NCI-H2081 (cell line): ENCODE measurements at regions not wholly inside any gene's neighbourhood (a gene's known extent, or its start where the extent isn't known, plus 50 kb on each side); places are given as distances from the start of the nearest gene placed in this dataset.
"Not testable (repeated sequence)": the region's sequence is repeated elsewhere in the genome, so short reads cannot be mapped to it uniquely, and the experiment has no call there.

Source experiments
- DNase-seq, 2 experiments: peaks; one replicate each; lab custom pipeline; 2025; lab: John Stamatoyannopoulos, UW

DNA sequence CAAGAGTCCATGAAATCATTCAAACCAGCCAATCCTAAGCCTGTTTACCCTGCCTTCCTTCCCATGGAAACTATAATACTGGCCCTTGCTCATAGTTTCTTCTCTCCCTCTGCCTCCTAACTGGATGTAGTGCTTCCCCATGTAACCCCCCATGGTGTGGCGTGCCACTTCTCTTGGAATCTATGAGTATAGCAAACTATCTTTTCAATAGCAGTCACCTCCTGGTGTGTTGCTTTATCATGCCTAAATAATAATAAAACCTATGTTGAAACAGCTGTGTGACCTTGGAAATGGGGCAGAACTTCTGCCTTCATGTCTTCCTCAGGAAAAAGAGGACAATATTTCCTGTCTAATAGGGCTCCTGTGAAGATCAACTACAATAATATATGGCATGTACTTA lies 234.8 kb upstream of the EDNRA start:
- DNase-seq, result no peak

DNA sequence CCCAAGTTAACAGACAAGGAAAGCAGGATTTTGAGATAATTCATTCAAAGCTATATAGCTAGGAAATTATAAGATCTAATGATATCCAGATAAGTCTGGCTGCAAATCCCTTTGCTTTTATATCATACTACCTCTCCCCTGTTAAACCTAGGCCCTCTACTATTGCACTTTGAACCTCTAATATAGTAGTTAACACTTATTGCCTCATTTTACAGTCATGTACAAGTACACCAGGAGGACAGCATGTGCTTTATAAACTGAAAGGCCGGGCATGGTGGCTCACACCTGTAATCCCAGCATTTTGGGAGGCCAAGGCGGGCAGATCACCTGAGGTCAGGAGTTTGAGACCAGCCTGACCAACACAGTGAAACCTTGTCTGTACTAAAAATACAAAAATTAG lies 234.4 kb upstream of the EDNRA start:
- not testable (repeated sequence) for DNase-seq

- DNase-seq, result no peak
These were observed 233.3 kb upstream of the EDNRA start for GRCh38 chr4:147247579-147247978.

- no peak for DNase-seq
These were observed 230.8 kb upstream of the EDNRA start for GRCh38 chr4:147250062-147250461.

DNA sequence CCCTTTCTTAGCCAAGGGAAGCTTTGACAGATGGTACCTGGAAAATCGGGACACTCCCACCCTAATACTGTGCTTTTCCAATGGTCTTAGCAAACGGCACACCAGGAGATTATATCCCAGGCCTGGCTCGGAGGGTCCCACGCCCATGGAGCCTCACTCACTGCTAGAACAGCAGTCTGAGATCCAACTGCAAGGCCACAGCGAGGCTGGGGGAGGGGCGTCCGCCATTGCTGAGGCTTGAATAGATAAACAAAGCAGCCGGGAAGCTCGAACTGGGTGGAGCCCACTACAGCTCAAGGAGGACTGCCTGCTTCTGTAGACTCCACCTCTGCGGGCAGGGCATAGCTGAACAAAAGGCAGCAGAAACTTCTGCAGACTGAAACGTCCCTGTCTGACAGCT lies 225.6 kb upstream of the EDNRA start:
- not testable (repeated sequence) for DNase-seq

- DNase-seq, result not testable (repeated sequence)
These were observed 221.6 kb upstream of the EDNRA start for GRCh38 chr4:147259271-147259670.

DNA sequence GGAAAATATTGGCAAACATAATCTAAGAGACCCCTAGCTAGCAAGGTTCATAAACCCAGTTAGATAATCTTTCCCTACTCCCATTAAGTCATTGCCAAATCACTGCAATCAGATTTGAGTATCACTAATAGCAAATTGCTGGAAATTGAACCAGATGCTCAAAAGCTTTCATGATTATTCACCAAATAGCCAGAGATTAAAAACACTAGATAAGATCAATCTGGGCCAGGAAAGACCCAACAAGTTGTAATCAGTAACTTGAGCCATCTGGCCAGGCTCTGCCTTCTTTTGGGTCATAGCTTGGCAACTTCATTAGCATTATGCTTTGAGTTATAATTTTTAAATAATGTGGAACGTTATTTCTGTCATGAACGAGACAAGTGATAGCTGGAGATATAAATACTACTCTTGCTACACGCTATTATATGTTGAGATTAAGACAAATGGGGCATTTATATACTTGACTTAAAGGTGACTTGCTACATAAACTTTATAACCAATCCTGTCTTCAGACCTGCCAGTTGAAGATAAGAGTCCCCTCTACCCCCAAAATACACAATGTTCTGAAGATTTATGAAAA lies 196.6 kb upstream of the EDNRA start:
- no peak for DNase-seq

DNA sequence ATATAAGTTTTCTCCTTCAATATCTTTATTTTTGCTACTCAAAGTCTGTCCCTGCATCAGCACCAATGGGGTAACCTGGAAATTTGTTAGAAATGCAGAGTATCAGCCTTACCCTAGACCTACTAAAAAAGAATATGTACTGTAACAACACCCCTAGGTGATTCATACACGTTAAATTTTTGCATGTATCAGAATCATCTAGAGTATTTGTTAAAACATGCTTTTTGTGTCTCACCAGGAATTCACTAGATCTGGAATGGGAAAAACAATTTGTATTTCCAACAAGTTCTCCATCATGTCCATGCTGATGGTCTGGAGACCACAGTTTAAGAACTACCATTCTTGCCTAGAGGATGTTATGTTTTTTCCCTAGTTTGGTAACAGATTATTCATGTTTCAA lies 196.0 kb upstream of the EDNRA start:
- no peak for DNase-seq

DNA sequence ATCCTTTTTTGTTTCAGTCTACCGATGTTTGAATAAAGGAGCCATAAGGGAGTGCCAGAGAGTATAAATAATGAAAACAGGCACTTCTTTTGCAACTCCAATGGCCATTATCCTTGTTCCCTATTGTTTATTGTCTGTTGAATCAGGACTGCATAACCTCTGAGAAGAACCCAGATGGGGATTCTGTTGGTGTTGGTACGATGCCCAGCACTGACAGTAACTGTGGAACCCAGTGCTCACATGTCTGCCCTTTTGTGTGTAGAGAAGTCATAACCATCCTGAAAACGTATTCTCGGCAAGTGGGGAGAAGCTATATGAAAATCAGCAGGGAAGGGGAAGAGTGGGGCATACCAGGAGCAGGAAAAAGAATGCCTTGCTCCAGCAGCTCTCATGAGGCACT lies 195.1 kb upstream of the EDNRA start:
- DNase-seq, result no peak

- no peak for DNase-seq
These were observed 193.9 kb upstream of the EDNRA start for GRCh38 chr4:147286846-147287587.

DNA sequence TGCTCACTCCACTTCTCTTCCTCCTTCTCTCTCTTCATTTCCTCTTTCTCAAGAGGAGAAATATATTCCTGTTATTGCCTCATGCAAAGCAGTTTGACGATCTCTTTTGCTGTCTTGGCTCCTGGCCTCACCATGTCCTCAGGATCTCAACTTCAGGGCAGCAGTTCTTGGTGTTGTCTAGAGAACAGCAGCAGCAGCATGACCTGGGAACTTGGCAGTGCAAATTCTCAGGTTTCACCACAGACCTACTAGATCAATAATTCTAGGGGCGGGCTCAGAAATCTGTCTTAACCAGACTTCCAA lies 193.4 kb upstream of the EDNRA start:
- DNase-seq, result no peak

DNA sequence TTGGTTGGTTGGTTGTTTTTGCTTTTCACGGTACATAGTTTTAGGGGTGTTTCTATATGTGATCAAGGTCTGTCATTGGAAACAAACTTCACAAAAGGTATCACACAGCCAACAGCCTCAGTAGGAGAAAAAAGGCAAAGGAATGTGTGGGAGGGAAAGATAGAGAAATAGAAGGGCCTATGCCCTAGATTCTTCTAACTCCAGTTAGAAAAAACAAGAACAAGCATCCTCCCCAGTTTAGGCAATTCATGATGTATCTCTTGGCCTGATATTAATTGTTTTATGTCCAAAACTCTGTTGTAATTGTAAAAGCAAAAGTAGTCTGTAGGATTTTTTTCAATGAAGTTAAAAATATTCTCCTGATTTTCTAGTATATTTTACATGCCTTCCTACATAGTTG lies 192.4 kb upstream of the EDNRA start:
- no peak for DNase-seq

- no peak for DNase-seq
These were observed 191.7 kb upstream of the EDNRA start for GRCh38 chr4:147289181-147289580.

DNA sequence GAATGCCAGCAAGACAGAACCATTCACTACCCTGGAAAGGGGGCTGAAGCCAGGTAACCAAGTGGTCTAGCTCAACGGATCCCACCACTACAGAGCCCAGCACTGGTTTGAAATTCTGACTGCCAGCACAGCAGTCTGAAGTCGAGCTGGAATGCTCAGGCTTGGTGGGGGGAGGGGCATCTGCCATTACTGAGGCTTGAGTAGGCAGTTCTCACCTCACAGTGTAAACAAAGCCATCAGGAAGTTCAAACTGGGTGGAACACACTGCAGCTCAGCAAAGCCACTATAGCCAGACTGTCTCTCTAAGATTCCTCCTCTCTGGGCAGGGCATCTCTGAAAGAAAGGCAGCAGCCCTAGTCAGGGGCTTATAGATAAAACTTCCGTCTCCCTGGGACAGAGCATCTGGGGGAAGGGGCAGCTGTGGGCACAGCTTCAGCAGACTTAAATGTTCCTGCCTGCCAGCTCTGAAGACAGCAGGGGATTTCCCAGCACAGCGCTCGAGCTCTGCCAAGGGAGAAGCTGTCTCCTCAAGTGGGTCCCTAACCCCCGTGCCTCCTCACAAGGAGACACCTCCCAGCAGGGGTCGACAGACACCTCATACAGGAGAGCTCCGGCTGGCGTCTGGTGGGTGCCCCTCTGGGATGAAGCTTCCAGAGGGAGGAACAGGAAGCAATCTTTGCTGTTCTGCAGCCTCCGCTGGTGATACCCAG lies 188.1 kb upstream of the EDNRA start:
- not testable (repeated sequence) for DNase-seq

- DNase-seq, result not testable (repeated sequence)
These were observed 187.6 kb upstream of the EDNRA start for GRCh38 chr4:147293314-147293677.

DNA sequence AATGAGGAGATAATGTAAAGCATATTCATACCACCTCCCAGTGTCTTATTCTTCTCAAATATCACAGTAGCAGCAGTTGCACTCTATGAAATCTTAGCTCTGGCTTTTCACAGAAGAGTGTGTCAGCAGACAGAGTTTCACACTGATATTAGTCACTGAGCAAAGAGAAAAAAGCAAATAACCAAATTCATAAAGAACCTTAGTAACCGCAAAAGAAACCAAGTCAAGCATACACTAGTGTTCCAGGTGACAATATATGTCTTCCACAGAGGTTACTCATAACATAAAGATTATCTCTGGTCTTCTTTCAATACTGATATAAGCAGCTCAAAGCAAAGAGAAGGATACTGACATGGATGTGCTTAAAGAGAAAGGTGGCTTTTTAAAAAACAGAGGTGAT lies 181.7 kb upstream of the EDNRA start:
- DNase-seq, result no peak

- DNase-seq, result no peak
These were observed 177.6 kb upstream of the EDNRA start for GRCh38 chr4:147303174-147303872.

DNA sequence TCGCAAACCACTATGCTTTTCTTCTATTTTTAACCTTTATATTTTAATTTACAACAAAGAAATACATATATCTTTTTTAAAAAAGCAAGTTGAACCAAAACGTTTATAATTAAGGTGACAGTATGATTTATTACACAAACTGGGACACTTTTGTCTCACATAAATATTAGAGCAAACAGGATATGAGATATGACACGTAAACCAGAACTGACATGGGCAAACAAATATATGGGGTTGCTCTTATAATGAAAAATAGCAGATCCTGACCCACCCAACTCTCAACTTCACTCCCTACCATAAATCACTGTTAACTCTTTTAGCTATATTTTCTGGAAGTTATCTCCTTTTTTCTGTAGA lies 177.0 kb upstream of the EDNRA start:
- DNase-seq, result no peak

DNA sequence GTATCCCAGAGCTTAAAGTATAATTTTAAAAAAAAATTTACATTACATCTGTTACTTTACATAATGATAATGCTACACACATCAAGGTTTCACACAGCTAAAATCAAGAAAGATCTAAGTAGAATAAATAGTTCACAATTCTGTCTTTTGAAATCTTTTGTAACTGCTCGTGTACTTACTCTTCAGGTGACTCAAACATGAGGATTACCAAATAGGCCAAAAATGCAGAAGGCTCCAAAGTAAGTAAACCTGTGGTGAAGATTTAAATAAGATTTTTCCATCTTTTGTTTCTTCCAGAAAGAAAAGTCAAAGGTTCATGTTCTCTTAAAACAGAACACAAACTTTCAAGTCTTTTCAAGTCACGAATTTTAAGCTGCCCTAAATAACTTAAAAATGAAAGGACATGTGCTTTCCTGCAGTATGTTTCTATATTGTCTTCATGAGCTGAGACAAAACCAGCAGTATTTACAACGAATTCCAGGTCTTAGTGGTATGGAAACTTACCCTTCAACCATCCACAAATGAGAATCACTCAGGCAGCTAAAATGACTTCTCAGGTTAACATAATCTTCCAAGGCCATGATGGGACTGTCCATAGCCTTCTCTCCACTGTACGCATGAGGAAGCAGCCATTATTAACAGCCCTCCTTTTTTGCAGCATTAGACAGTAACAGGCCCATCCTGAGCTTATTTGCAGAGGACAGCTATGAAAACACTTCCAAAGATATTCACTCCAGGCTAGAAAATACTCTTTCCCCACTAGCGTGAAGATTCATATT lies 172.8 kb upstream of the EDNRA start:
- DNase-seq, result no peak

DNA sequence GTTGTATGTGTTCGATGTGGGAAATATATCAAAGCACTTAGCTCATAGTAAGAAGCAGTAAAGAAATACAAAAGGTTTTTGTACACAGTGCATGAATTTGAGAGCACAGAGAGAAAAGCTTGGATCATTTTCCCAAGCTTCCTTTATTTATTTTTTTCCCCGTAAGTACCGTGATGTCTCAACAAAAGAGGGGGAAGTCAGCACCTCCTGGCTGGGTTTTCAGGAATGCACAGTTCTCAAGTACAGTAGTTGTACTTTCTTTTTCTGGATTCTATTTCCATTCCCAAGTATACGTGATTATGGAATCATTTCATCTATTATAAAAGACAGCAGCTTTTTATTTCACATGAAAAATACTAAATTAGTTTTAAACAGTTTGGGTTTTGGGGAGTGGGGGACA lies 171.5 kb upstream of the EDNRA start:
- DNase-seq, result no peak

DNA sequence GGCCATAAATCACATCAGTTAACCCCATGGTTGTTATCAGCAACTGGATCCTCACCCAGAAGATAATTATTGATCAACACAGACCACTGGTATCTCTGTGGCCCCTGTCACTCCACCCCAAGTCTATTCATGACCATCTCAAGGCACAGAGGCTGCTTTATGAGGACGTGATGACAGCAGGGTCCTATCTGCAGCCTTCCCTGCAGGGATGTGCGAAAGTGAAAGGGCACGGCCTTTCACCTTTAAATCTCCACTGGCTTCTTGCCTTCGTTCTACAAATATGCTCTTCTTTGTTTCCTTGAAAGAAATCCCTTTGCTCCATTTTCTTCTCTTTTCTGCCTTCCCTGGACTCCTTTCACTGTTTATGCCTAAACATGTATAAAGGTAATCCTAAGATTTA lies 170.6 kb upstream of the EDNRA start:
- DNase-seq, result no peak

DNA sequence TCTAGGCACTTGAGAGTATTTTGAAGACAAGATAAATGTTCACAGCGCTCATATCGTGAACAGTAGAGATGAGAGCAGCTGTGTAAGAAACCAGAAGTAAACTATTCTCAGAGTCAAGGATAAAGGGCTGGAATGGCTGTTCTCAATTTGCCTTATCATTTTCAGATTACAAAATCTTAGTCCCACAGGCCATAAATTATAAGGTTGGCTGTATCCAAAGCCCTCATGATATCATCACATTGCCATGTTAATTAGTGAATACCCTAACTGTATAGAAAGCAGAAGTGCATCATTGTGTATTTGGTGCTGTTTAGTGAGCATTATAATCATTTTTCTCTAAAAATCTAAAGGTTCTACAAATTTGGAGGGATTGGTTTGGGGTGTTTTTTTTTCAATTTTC lies 168.9 kb upstream of the EDNRA start:
- DNase-seq, result no peak
